ENCODE measurements at regions not wholly inside any gene's neighbourhood (a gene's known extent, or its start where the extent isn't known, plus 50 kb on each side); places are given as distances from the start of the nearest gene placed in this dataset.
"Not testable (repeated sequence)": the region's sequence is repeated elsewhere in the genome, so short reads cannot be mapped to it uniquely, and the experiment has no call there.

- peak; percentile 60 for DNase-seq (ENCODE audit: low spot score)
Measured at GRCh38 chr7:6990426-6991152, 164.5 kb upstream of the CCZ1B start.

GRCh38 chr7:6991169-6991611 is 165.1 kb upstream of the CCZ1B start:
- DNase-seq (ENCODE audit: low spot score): peak; percentile 91

GRCh38 chr7:6991686-6992085 is 165.6 kb upstream of the CCZ1B start:
- DNase-seq (ENCODE audit: low spot score): not testable (repeated sequence)

- DNase-seq (ENCODE audit: low spot score): not testable (repeated sequence)
Measured at GRCh38 chr7:6992133-6992532, 166.1 kb upstream of the CCZ1B start.

- DNase-seq (ENCODE audit: low spot score): not testable (repeated sequence)
Measured at GRCh38 chr7:6995026-6995425, 169.0 kb upstream of the CCZ1B start.

- DNase-seq (ENCODE audit: low spot score): not testable (repeated sequence)
Measured at GRCh38 chr7:6995493-6996289, 169.6 kb upstream of the CCZ1B start.

- DNase-seq (ENCODE audit: low spot score): not testable (repeated sequence)
Measured at GRCh38 chr7:6999067-6999666, 173.1 kb upstream of the CCZ1B start.

- DNase-seq (ENCODE audit: low spot score): no peak
Measured at GRCh38 chr7:7002418-7003062, 176.5 kb upstream of the CCZ1B start.

- no peak for DNase-seq (ENCODE audit: low spot score)
Measured at GRCh38 chr7:7005303-7005702, 177.0 kb upstream of the C1GALT1 start.

GRCh38 chr7:7005949-7006348 is 176.4 kb upstream of the C1GALT1 start:
- DNase-seq (ENCODE audit: low spot score): not testable (repeated sequence)

GRCh38 chr7:7011241-7011640 is 171.1 kb upstream of the C1GALT1 start:
- not testable (repeated sequence) for DNase-seq (ENCODE audit: low spot score)

GRCh38 chr7:7011751-7012150 is 170.6 kb upstream of the C1GALT1 start:
- not testable (repeated sequence) for DNase-seq (ENCODE audit: low spot score)

GRCh38 chr7:7014827-7015595 is 167.3 kb upstream of the C1GALT1 start:
- DNase-seq (ENCODE audit: low spot score): no peak

- no peak for DNase-seq (ENCODE audit: low spot score)
Measured at GRCh38 chr7:7017707-7018280, 164.6 kb upstream of the C1GALT1 start.

GRCh38 chr7:7018290-7018689 is 164.1 kb upstream of the C1GALT1 start:
- DNase-seq (ENCODE audit: low spot score): no peak

GRCh38 chr7:7032221-7032620 is 150.1 kb upstream of the C1GALT1 start:
- DNase-seq (ENCODE audit: low spot score): no peak

GRCh38 chr7:7035851-7036250 is 146.5 kb upstream of the C1GALT1 start:
- no peak for DNase-seq (ENCODE audit: low spot score)

GRCh38 chr7:7042286-7042893 is 140.0 kb upstream of the C1GALT1 start:
- DNase-seq (ENCODE audit: low spot score): peak; percentile 19

GRCh38 chr7:7044806-7045205 is 137.5 kb upstream of the C1GALT1 start:
- no peak for DNase-seq (ENCODE audit: low spot score)

- no peak for DNase-seq (ENCODE audit: low spot score)
Measured at GRCh38 chr7:7048213-7048612, 134.1 kb upstream of the C1GALT1 start.

Measured in SW480 (cell line).